Testis (tissue), 2 donors: ENCODE measurements at regions not wholly inside any gene's neighbourhood (a gene's known extent, or its start where the extent isn't known, plus 50 kb on each side); places are given as distances from the start of the nearest gene placed in this dataset.

ENCODE experiments used
- DNase-seq: peaks from one replicate; pipeline ENCODE4 v3.0.0-alpha.2; 2019
- H3K27ac ChIP-seq, 2 donors: fragments of 200-600 bp; sonication (generic); one replicate each; pipeline ENCODE4 v1.5.1; 2019
- H3K27me3 ChIP-seq: fragments of 200-600 bp; sonication (generic); one replicate; pipeline ENCODE4 v1.5.1; 2019
- H3K36me3 ChIP-seq: fragments of 200-600 bp; sonication (generic); one replicate; pipeline ENCODE4 v1.5.1; 2017; ENCODE audit warnings: low read depth; ENCODE audit errors: missing control alignments
- H3K4me1 ChIP-seq: fragments of 200-600 bp; sonication (generic); one replicate; pipeline ENCODE4 v1.5.1; 2019
- H3K4me3 ChIP-seq, 2 donors: fragments of 200-600 bp; sonication (generic); one replicate each; pipeline ENCODE4 v1.5.1; 2017 to 2019
- H3K9me3 ChIP-seq: fragments of 200-600 bp; sonication (generic); one replicate; pipeline ENCODE4 v1.5.1; 2017
- POLR2A ChIP-seq: fragments of 450-650 bp; IDR thresholded peaks from one replicate; pipeline ENCODE4 v1.6.1; 2017; ENCODE audit warnings: antibody characterized with exemption, mild to moderate bottlenecking, moderate library complexity
- WGBS, 2 donors: methylation state at CpG; one replicate each; pipeline ENCODE4 v1.1.5; 2018; 5-methylcytosine and 5-hydroxymethylcytosine counted together
- intact Hi-C: fragments of 100-400 bp; cut with DNase I; formaldehyde crosslinking; loops from one replicate; pipeline ENCODE4 v1.15.1; 2023; ENCODE audit warnings: low total_unique reads
- TF ChIP-seq, protein P1 (sequence below), 3 experiments: fragments of 450-650 bp in 2 of 3; fragments of 200-600 bp in 1 of 3; sonication (generic) in 1 of 3; IDR thresholded peaks; one replicate each; pipeline ENCODE4 v1.5.1; 2016 to 2019; ENCODE audit warnings: antibody characterized with exemption in 3 of 3, mild to moderate bottlenecking in 2 of 3, moderate library complexity in 1 of 3

DNA sequence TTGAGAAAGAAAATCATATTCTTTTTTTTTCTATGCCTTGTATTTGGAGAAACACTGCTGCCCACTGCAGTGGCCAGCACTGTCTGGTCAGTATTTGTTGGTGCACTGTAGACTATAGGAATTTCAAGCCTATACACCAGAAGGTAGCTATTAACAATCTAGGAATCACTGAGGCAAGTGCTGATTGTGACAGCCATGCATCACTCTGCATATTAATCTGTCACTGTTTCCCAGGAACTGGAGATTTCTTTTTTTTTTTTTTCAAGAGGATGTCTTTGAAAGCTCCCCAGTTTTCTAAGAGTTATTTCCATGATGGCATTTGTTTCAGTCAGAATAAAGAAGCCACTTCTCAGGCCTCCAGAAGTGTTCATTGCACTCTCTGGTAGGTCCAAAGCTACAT, 737.8 kb upstream of the PTBP2 start:
- no peak for TF ChIP-seq POLR2A
- TF ChIP-seq, protein P1, sequence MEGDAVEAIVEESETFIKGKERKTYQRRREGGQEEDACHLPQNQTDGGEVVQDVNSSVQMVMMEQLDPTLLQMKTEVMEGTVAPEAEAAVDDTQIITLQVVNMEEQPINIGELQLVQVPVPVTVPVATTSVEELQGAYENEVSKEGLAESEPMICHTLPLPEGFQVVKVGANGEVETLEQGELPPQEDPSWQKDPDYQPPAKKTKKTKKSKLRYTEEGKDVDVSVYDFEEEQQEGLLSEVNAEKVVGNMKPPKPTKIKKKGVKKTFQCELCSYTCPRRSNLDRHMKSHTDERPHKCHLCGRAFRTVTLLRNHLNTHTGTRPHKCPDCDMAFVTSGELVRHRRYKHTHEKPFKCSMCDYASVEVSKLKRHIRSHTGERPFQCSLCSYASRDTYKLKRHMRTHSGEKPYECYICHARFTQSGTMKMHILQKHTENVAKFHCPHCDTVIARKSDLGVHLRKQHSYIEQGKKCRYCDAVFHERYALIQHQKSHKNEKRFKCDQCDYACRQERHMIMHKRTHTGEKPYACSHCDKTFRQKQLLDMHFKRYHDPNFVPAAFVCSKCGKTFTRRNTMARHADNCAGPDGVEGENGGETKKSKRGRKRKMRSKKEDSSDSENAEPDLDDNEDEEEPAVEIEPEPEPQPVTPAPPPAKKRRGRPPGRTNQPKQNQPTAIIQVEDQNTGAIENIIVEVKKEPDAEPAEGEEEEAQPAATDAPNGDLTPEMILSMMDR (IDR thresholded peaks at IDR 0.05), result no peak
- Histone ChIP-seq H3K27me3 (no peaks in the 10 kb centered on the region), H3K4me1 (no peaks in the 10 kb centered on the region), H3K9me3 (no peaks in the 10 kb centered on the region), H3K36me3 (no peaks in the 10 kb centered on the region), H3K4me3 (no peak overlapping the region), H3K27ac (no peak overlapping the region)
- no peak for DNase-seq
- intact Hi-C loops, result no loop called here

DNA sequence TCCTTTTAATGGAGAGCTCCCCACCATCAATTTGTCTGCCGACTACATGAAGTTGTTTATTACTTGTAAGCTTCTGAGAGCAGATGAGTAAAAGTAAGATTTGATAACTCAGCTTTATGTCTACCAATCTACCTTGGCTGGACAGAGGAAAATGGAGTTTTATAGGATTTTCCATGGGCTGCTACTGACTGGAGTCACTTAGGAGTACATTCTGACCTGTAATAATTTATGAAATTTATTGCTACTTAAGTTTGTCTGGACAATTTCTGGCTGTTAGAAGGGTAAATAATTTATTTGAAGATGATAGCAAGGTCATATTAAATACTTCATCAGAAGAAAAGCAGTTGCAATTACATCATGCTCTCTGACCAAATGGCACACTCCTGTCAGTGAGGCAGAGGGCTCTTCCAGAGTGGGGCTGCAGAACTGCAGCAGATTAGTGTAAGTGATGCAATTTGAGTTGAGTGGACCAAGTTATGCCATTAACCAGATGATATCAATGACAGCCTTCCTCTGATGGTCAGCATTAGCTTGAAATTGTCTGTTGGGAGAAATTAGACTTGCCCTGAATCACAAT, 736.7 kb upstream of the PTBP2 start:
- H3K4me3 ChIP-seq, result no peak overlapping the region
- no peaks in the 10 kb centered on the region for H3K9me3 ChIP-seq
- 50 to 70% methylated on average over 1 of the region's 1 CpG for WGBS, 2 donors
- no peaks in the 10 kb centered on the region for H3K27me3 ChIP-seq
- H3K4me1 ChIP-seq, result no peaks in the 10 kb centered on the region
- TF ChIP-seq POLR2A, result no peak
- TF ChIP-seq, protein P1 (IDR thresholded peaks at IDR 0.05), result no peak
- H3K27ac ChIP-seq, result no peak overlapping the region
- H3K36me3 ChIP-seq, result no peaks in the 10 kb centered on the region
- intact Hi-C loops, result no loop called here
- no peak for DNase-seq

DNA sequence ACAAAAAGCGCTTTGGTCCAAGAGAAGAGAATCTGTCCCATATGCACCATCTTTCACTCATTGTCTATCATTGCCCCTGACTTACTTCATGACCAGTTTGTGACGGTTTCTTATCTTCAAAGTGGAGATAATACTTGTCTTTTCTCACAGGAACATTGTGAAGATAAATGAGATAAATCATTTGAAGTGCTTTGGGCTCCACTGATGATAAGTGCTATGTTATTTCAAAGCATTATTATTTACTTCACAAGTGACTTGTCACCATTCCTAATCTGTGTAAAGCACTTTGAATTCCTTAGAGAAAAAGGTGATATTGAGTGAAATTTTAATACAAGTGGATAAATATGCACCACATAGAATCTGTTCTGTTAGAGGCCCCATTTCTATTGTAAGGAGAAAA, 731.6 kb upstream of the PTBP2 start:
- intact Hi-C loops, result no loop called here
- no peaks in the 10 kb centered on the region for H3K4me1 ChIP-seq
- no peaks in the 10 kb centered on the region for H3K36me3 ChIP-seq
- 64 to 69% methylated on average over 2 of the region's 2 CpGs for WGBS, 2 donors
- no peak overlapping the region for H3K27ac ChIP-seq
- DNase-seq, result no peak
- H3K9me3 ChIP-seq, result no peaks in the 10 kb centered on the region
- no peak overlapping the region for H3K4me3 ChIP-seq
- H3K27me3 ChIP-seq, result no peaks in the 10 kb centered on the region
- TF ChIP-seq, protein P1 (IDR thresholded peaks at IDR 0.05), result no peak
- TF ChIP-seq POLR2A, result no peak

DNA sequence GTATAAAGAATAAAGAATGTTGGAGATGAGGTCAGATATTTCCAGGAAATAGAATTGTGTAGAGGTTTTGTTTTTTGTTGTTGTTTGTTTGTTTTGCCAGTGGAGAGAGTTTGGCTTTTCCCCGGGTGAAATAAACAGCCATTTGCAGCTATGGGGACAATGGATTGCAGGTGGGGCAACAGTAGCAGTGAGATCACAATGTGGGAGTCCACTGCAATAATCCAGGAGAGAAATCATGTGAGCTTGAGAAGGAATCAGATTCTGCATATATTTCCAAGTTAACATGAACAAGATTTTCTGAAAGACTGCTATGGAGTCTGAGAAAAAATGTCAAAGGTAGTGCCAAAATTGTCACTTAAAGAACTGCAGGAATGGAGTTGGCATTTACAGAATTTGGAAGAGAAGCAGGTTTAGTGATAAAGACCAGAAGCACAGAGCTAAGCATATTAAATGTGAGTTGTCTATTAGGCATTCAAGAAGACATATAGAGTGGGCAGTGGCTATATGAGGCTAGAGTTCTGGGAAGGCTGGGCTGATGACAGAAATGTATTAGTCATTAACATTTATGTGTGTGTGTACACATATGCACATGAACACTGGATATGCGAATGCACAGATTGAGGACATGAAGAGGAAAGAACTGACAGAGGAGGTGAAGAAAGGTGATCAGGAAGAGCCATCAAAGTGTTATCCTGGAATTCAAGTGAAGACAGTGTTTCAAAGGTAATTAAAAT, 729.6 kb upstream of the PTBP2 start:
- no peaks in the 10 kb centered on the region for H3K36me3 ChIP-seq
- no peak overlapping the region for H3K4me3 ChIP-seq
- DNase-seq, result no peak
- H3K9me3 ChIP-seq, result no peaks in the 10 kb centered on the region
- H3K4me1 ChIP-seq, result no peaks in the 10 kb centered on the region
- H3K27me3 ChIP-seq, result no peaks in the 10 kb centered on the region
- intact Hi-C loops, result no loop called here
- no peak overlapping the region for H3K27ac ChIP-seq
- no peak for TF ChIP-seq POLR2A
- TF ChIP-seq, protein P1 (IDR thresholded peaks at IDR 0.05), result no peak
- WGBS, 2 donors, result 48 to 66% methylated on average over 2 of the region's 2 CpGs

DNA sequence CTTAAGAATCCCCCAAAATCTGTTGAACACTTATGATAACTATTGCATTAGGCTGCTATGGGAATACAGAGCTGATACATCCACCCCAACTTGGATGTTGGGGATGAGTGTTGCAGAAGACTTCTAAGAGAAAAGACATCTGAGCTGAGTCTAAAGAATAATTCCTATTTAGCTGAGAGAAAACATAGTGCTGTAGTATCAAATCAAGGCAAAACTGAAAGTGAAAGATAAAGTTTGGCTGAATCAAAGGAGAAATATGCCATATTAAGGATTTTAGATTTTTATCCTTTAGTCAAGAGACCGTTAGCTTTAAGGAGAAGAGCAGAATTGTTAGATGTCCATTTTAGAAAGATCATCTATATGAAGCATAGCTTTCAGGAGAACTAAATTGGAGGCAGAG, 726.9 kb upstream of the PTBP2 start:
- DNase-seq, result no peak
- TF ChIP-seq POLR2A, result no peak
- TF ChIP-seq, protein P1 (IDR thresholded peaks at IDR 0.05), result no peak
- Histone ChIP-seq H3K36me3 (no peaks in the 10 kb centered on the region), H3K9me3 (no peaks in the 10 kb centered on the region), H3K27ac (no peak overlapping the region), H3K27me3 (no peaks in the 10 kb centered on the region), H3K4me3 (no peak overlapping the region), H3K4me1 (no peaks in the 10 kb centered on the region)
- WGBS, 2 donors, result 65% methylated on average over 1 of the region's 1 CpG
- intact Hi-C loops, result no loop called here
